ENCODE measurements at regions not wholly inside any gene's neighbourhood (a gene's known extent, or its start where the extent isn't known, plus 50 kb on each side); places are given as distances from the start of the nearest gene placed in this dataset.

DNA sequence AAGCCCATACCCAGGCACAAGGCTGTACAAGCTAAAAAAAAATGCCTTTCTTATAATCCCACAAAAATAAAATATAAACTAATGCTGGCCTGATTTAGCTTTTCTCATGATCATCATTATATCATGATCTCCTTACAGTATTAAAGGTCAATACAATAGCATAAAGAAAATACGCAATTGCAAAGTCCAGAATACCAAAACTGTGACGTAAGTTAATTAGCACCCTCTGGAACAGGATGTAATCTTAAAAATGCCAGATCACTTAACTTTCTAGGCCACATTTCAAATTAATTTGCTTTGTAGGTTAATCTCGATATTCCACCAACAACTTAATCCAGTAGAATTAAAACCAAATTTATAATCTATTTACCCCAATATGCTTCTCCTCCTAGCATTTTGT is 444.2 kb upstream of the CYLC2 start:
- TF ChIP-seq, protein P1, sequence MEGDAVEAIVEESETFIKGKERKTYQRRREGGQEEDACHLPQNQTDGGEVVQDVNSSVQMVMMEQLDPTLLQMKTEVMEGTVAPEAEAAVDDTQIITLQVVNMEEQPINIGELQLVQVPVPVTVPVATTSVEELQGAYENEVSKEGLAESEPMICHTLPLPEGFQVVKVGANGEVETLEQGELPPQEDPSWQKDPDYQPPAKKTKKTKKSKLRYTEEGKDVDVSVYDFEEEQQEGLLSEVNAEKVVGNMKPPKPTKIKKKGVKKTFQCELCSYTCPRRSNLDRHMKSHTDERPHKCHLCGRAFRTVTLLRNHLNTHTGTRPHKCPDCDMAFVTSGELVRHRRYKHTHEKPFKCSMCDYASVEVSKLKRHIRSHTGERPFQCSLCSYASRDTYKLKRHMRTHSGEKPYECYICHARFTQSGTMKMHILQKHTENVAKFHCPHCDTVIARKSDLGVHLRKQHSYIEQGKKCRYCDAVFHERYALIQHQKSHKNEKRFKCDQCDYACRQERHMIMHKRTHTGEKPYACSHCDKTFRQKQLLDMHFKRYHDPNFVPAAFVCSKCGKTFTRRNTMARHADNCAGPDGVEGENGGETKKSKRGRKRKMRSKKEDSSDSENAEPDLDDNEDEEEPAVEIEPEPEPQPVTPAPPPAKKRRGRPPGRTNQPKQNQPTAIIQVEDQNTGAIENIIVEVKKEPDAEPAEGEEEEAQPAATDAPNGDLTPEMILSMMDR (IDR thresholded peaks at IDR 0.05), result no peak
- TF ChIP-seq POLR2AphosphoS5 (IDR thresholded peaks at IDR 0.05) (no peak), POLR2A (IDR thresholded peaks at IDR 0.05; ENCODE audit: low read depth) (no peak), EP300 (IDR thresholded peaks at IDR 0.05) (no peak)

Measured in esophagus muscularis mucosa (tissue), 4 donors.